ENCODE measurements at regions not wholly inside any gene's neighbourhood (a gene's known extent, or its start where the extent isn't known, plus 50 kb on each side); places are given as distances from the start of the nearest gene placed in this dataset.

GRCh38 chr12:91632042-91632786, 449.6 kb upstream of the DCN start:
- no peak for DNase-seq (ENCODE audit: low read depth in 1 of 2, low spot score in 1 of 2)
- Histone ChIP-seq H3K4me3 (replicated peaks; ENCODE audit: insufficient read depth, low read length) (no peak overlapping the region), H3K27me3 (ENCODE audit: insufficient read depth, poor library complexity, severe bottlenecking) (no peaks in the 10 kb centered on the region), H3K27ac (replicated peaks) (no peak overlapping the region)
- TF ChIP-seq GABPA (IDR thresholded peaks at IDR 0.05; ENCODE audit: low read depth) (no peak), SPI1 (IDR thresholded peaks at IDR 0.05; ENCODE audit: borderline replicate concordance, low read depth) (no peak), CTCF (IDR thresholded peaks at IDR 0.05; ENCODE audit: insufficient read depth, low read length) (no peak), REST (IDR thresholded peaks at IDR 0.05; ENCODE audit: insufficient replicate concordance, low read depth) (no peak), POLR2AphosphoS5 (IDR thresholded peaks at IDR 0.05; ENCODE audit: low read depth) (no peak)

GRCh38 chr12:91630596-91631293, 448.1 kb upstream of the DCN start:
- TF ChIP-seq REST (IDR thresholded peaks at IDR 0.05; ENCODE audit: insufficient replicate concordance, low read depth) (no peak), GABPA (IDR thresholded peaks at IDR 0.05; ENCODE audit: low read depth) (no peak), POLR2AphosphoS5 (IDR thresholded peaks at IDR 0.05; ENCODE audit: low read depth) (no peak)
- no peaks in the 10 kb centered on the region for H3K27me3 ChIP-seq (ENCODE audit: insufficient read depth, poor library complexity, severe bottlenecking)
- H3K27ac ChIP-seq (replicated peaks): no peak overlapping the region
- no peak for DNase-seq (ENCODE audit: low read depth in 1 of 2, low spot score in 1 of 2)
- no peak overlapping the region for H3K4me3 ChIP-seq (replicated peaks; ENCODE audit: insufficient read depth, low read length)

GRCh38 chr12:91630083-91630482, 447.5 kb upstream of the DCN start:
- no peak overlapping the region for H3K27ac ChIP-seq (replicated peaks)
- TF ChIP-seq POLR2AphosphoS5 (IDR thresholded peaks at IDR 0.05; ENCODE audit: low read depth) (no peak), SPI1 (IDR thresholded peaks at IDR 0.05; ENCODE audit: borderline replicate concordance, low read depth) (no peak), CTCF (IDR thresholded peaks at IDR 0.05; ENCODE audit: insufficient read depth, low read length) (no peak), REST (IDR thresholded peaks at IDR 0.05; ENCODE audit: insufficient replicate concordance, low read depth) (no peak), GABPA (IDR thresholded peaks at IDR 0.05; ENCODE audit: low read depth) (no peak)
- no peak overlapping the region for H3K4me3 ChIP-seq (replicated peaks; ENCODE audit: insufficient read depth, low read length)
- H3K27me3 ChIP-seq (ENCODE audit: insufficient read depth, poor library complexity, severe bottlenecking): no peaks in the 10 kb centered on the region
- no peak for DNase-seq (ENCODE audit: low read depth in 1 of 2, low spot score in 1 of 2)
